Mucosa of descending colon (tissue), 3 donors: ENCODE measurements at regions not wholly inside any gene's neighbourhood (a gene's known extent, or its start where the extent isn't known, plus 50 kb on each side); places are given as distances from the start of the nearest gene placed in this dataset.

Experiments used
- ATAC-seq: fragments of 200-7000 bp; cut with Tn5 transposase; one replicate; pipeline ENCODE4 v1.9.1; 2020; ENCODE audit warnings: mild to moderate bottlenecking, moderate library complexity
- DNase-seq, 3 donors: peaks; one replicate each; pipeline ENCODE4 v3.0.0-alpha.2; 2020
- H3K36me3 ChIP-seq: fragments of 200-600 bp; one replicate; pipeline ENCODE4 v1.8.0; 2021; ENCODE audit warnings: low read depth, mild to moderate bottlenecking
- H3K4me1 ChIP-seq: fragments of 200-600 bp; one replicate; pipeline ENCODE4 v1.8.0; 2021; ENCODE audit warnings: low read depth, mild to moderate bottlenecking
- H3K4me3 ChIP-seq: fragments of 200-600 bp; one replicate; pipeline ENCODE4 v1.8.0; 2021; ENCODE audit warnings: mild to moderate bottlenecking
- H3K9me3 ChIP-seq: fragments of 200-600 bp; one replicate; pipeline ENCODE4 v1.8.0; 2021; ENCODE audit warnings: mild to moderate bottlenecking
- intact Hi-C, 2 donors: fragments of 100-400 bp; cut with DNase I in 1 of 2; cut with micrococcal nuclease in 1 of 2; formaldehyde crosslinking; loops; one replicate each; pipeline versions ENCODE4 v1.11.0 to v1.11.1; 2022; cut with DNase I, micrococcal nuclease
- TF ChIP-seq, protein P1 (sequence below): fragments of 200-600 bp; IDR thresholded peaks from one replicate; pipeline ENCODE4 v1.8.0; 2022; ENCODE audit warnings: antibody characterized with exemption, mild to moderate bottlenecking
- donor health status: DM: no; HTN: no; CAD: no; lungs with moderate emphysema.
- donor health status: DM: no; HTN: no; CAD: no.
- donor health status: DM: no; HTN: yes; CAD: no.

DNA sequence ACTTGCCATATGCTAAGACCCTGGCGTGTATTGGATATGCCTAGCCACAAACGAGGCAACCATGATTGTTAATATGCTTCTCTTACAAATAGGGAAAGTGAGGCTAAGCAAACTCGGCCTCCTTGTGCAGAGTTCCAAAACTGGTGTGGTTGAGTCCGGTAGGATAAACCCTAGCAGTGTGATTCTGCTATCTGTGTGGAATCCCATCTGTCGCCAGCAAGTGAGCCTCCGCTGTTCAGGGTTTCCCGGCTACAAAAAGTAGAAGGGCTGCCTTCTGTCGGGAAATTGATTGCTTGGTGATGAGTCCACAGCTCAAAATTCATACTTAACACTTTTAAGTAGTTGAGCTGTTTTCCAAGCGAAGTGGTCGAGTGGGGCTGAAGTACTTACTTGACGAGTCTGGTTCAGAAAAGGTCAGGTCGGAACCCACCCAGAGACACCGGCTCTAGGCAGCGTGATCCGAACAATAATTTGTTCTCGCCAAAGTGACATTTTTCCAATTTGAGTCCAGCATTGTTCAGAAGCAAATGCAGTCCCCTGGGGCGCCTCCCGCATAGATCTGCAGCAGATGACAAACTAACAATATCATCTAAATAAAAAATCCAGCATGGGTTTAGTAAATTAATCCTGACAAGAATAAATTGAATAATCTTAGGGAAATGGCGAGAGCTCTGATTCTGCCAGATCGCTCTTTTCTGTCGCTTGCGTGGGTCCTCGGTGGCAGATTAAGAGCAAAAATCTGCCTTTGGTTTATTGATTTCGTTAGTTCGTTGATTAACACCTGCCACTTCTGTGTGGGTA lies 686.7 kb upstream of the RBFOX1 start:
- H3K9me3 ChIP-seq = no peaks in the 10 kb centered on the region
- H3K4me3 ChIP-seq = no peak overlapping the region
- H3K4me1 ChIP-seq = no peaks in the 10 kb centered on the region
- TF ChIP-seq, protein P1, sequence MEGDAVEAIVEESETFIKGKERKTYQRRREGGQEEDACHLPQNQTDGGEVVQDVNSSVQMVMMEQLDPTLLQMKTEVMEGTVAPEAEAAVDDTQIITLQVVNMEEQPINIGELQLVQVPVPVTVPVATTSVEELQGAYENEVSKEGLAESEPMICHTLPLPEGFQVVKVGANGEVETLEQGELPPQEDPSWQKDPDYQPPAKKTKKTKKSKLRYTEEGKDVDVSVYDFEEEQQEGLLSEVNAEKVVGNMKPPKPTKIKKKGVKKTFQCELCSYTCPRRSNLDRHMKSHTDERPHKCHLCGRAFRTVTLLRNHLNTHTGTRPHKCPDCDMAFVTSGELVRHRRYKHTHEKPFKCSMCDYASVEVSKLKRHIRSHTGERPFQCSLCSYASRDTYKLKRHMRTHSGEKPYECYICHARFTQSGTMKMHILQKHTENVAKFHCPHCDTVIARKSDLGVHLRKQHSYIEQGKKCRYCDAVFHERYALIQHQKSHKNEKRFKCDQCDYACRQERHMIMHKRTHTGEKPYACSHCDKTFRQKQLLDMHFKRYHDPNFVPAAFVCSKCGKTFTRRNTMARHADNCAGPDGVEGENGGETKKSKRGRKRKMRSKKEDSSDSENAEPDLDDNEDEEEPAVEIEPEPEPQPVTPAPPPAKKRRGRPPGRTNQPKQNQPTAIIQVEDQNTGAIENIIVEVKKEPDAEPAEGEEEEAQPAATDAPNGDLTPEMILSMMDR = no peak
- ATAC-seq = no peak
- intact Hi-C loops = loop anchor here in 1 of 2 donors (10.0 kb wide), 1 partner anchor 1411 kb away; no protein-coding TSS in a partner anchor
- no peaks in the 10 kb centered on the region for H3K36me3 ChIP-seq
- DNase-seq = no peak

DNA sequence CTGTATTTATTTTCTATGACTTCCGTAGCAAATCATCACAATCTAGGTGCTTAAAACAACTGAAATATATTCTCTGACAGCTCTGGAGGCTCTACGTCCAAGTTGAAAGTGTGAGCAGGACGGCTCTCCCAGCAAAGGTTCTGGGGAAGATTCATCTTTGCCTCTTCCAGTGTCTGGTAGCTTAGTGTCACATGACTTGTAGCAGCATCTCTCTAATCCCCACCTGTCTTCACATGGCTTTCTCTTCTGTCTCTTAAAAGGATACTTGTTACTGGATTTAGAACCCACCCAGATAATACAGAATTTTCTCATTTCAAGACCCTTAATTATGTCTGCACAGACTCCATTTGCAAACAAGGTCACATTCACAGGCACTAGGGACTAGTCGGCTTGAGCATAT lies 687.7 kb upstream of the RBFOX1 start:
- H3K4me3 ChIP-seq = no peak overlapping the region
- H3K36me3 ChIP-seq = no peaks in the 10 kb centered on the region
- DNase-seq = no peak
- no peak for ATAC-seq
- intact Hi-C loops = loop anchor here in 1 of 2 donors (10.0 kb wide), 1 partner anchor 1410 kb away; no protein-coding TSS in a partner anchor
- no peaks in the 10 kb centered on the region for H3K9me3 ChIP-seq
- TF ChIP-seq, protein P1 = no peak
- H3K4me1 ChIP-seq = no peaks in the 10 kb centered on the region

DNA sequence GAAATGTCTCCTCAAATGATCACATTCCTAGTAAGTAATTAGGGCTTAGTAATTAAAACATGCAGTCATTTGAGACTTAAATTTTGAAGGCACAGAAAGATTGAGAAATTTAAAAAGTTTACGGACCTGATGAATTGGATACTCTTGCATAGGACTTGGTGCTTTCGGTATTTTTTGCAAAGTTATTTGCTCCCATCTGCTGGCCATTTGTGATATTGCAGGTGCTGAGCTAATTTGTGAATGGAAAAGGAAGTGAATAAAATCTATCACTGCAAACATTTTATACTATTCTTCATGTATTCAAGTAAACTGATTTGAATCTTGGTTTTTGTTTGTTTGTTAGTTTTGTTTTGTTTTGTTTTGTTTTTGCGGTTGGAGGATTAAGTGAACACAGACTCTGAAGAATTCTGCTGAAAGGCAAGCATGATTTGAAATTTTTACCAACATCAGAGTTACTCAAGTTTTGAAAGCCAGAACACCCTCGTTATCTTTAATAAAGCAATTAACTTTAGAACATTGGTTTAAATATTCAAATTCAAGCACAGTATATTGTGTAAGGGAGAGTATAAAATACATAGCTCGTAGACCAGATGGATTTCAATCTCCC lies 689.5 kb upstream of the RBFOX1 start:
- intact Hi-C loops = loop anchor here in 1 of 2 donors (10.0 kb wide), 1 partner anchor 1408 kb away; no protein-coding TSS in a partner anchor
- ATAC-seq (peak; percentile 57), DNase-seq (peak in 1 of 3 donors; percentile 82)
- Histone ChIP-seq H3K4me3 (no peak overlapping the region), H3K36me3 (no peaks in the 10 kb centered on the region), H3K9me3 (no peaks in the 10 kb centered on the region), H3K4me1 (no peaks in the 10 kb centered on the region)
- TF ChIP-seq, protein P1 = peak; percentile 77

DNA sequence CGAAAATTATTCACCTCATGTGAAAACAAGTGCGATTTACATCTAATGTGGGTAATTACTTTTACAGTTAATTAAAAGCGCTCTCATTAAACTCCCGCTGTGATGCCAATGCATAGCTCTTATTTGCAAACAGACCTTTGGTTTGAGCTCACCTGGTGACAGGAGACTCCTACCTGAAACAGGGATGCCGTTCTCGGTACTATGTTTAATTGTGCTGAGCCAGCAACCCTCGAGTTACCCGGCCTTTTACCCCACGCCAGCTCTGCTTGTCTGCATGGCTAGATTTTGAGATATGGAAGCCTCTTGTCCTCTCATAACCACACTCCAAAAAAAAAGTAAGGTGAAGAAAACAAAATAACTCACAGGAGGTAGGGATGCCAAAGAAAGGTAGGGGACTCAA lies 690.4 kb upstream of the RBFOX1 start:
- no peak for ATAC-seq
- H3K36me3 ChIP-seq = no peaks in the 10 kb centered on the region

DNA sequence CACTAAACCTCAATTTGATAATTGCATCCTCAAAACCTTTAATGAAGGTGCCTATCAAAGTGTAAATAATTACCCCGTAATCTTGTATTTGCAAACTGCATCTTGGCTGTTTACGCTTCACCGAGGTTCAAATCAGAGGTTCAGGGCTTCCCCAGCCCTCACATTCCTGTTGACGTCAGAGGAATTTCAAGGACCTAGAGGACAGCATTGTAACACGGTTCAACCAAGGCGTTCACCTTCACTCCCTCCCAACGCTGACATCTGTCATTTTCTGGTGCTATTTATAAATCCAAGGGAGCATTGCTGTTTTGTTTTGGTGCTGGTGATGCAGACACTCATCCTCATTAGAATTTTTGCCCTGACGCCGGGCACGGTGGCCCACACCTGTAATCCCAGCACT lies 691.6 kb upstream of the RBFOX1 start:
- TF ChIP-seq, protein P1 = no peak
- H3K9me3 ChIP-seq = no peaks in the 10 kb centered on the region
- no peak overlapping the region for H3K4me3 ChIP-seq
- no peaks in the 10 kb centered on the region for H3K36me3 ChIP-seq
- ATAC-seq (no peak), DNase-seq (no peak)
- intact Hi-C loops = loop anchor here in 1 of 2 donors (10.0 kb wide), 1 partner anchor 1406 kb away; no protein-coding TSS in a partner anchor
- no peaks in the 10 kb centered on the region for H3K4me1 ChIP-seq

More for the DNA sequence above, 690.4 kb upstream of the RBFOX1 start:
- intact Hi-C loops = loop anchor here in 1 of 2 donors (10.0 kb wide), 1 partner anchor 1407 kb away; no protein-coding TSS in a partner anchor
- TF ChIP-seq, protein P1 = no peak
- Histone ChIP-seq H3K4me3 (no peak overlapping the region), H3K9me3 (no peaks in the 10 kb centered on the region), H3K4me1 (no peaks in the 10 kb centered on the region)
- no peak for DNase-seq
